ENCODE measurements at regions not wholly inside any gene's neighbourhood (a gene's known extent, or its start where the extent isn't known, plus 50 kb on each side); places are given as distances from the start of the nearest gene placed in this dataset.

GRCh38 chr6:166687879-166688205, 60.8 kb upstream of the RPS6KA2 start:
- no peak for FAIRE-seq

- no peak for FAIRE-seq
Observed at GRCh38 chr6:166687070-166687878, 60.2 kb upstream of the RPS6KA2 start.

GRCh38 chr6:166686317-166686716, 59.3 kb upstream of the RPS6KA2 start:
- FAIRE-seq = no peak

- no peak for FAIRE-seq
Observed at GRCh38 chr6:166684866-166685265, 57.8 kb upstream of the RPS6KA2 start.

- no peak for FAIRE-seq
Observed at GRCh38 chr6:166684170-166684569, 57.1 kb upstream of the RPS6KA2 start.

GRCh38 chr6:166683477-166683876, 56.4 kb upstream of the RPS6KA2 start:
- FAIRE-seq = no peak

GRCh38 chr6:166679566-166679965, 52.5 kb upstream of the RPS6KA2 start:
- no peak for FAIRE-seq

- FAIRE-seq = no peak
Observed at GRCh38 chr6:166678426-166678825, 51.4 kb upstream of the RPS6KA2 start.

GRCh38 chr6:166677941-166678340, 50.9 kb upstream of the RPS6KA2 start:
- FAIRE-seq = no peak
